Kidney (tissue), 13 donors: ENCODE measurements at regions not wholly inside any gene's neighbourhood (a gene's known extent, or its start where the extent isn't known, plus 50 kb on each side); places are given as distances from the start of the nearest gene placed in this dataset.
A peak's percentile ranks its signal among the peaks of the same experiment; 100 is the strongest.
"Not testable (repeated sequence)": the region's sequence is repeated elsewhere in the genome, so short reads cannot be mapped to it uniquely, and the experiment has no call there.

Experiments used
- DNase-seq, 5 donors: peaks; one replicate each; pipeline ENCODE4 v3.0.0-alpha.2; 2013 to 2020
- FAIRE-seq: peaks from 2 replicates; lab custom pipeline; 2012; peaks lifted over from hg19 to GRCh38; lab: Jason Lieb, UNC
- H3K27ac ChIP-seq, 2 donors: one replicate each; pipeline ENCODE4 v1.7.0; 2013; ENCODE audit warnings: low read depth in 2 of 2, low read length in 2 of 2, inconsistent platforms in 1 of 2
- H3K27me3 ChIP-seq: one replicate; pipeline ENCODE4 v1.7.1; 2013; ENCODE audit warnings: low read length, inconsistent platforms; ENCODE audit not compliant: control insufficient read depth, insufficient read depth
- H3K36me3 ChIP-seq, 3 donors: one replicate each; pipeline versions ENCODE4 v1.7.0 to v1.7.1; 2013; ENCODE audit warnings: low read length in 3 of 3, control low read depth in 1 of 3, inconsistent platforms in 1 of 3; ENCODE audit not compliant: insufficient read depth in 3 of 3, control insufficient read depth in 2 of 3
- H3K4me1 ChIP-seq, 3 donors: one replicate each; pipeline versions ENCODE4 v1.7.0 to v1.7.1; 2013; ENCODE audit warnings: low read length in 3 of 3, inconsistent platforms in 1 of 3, low read depth in 1 of 3; ENCODE audit not compliant: control insufficient read depth in 2 of 3, insufficient read depth in 2 of 3
- H3K4me3 ChIP-seq, 3 donors: one replicate each; pipeline versions ENCODE4 v1.7.0 to v1.8.1; 2013; ENCODE audit warnings: low read length in 3 of 3, control low read depth in 1 of 3, inconsistent platforms in 1 of 3
- H3K9ac ChIP-seq, 3 donors: one replicate each; pipeline versions ENCODE4 v1.7.0 to v1.7.1; 2013; ENCODE audit warnings: low read length in 3 of 3, control low read depth in 1 of 3, inconsistent platforms in 1 of 3
- H3K9me3 ChIP-seq, 3 donors: one replicate each; pipeline versions ENCODE4 v1.7.0 to v1.7.1; 2013; ENCODE audit warnings: low read length in 3 of 3, control low read depth in 1 of 3, inconsistent platforms in 1 of 3; ENCODE audit not compliant: control insufficient read depth in 2 of 3, insufficient read depth in 1 of 3
- CTCF ChIP-seq: IDR thresholded peaks from 3 replicates; pipeline ENCODE4 v1.5.1; 2012; ENCODE audit warnings: mild to moderate bottlenecking, moderate library complexity, borderline replicate concordance; ENCODE audit not compliant: insufficient read depth; ENCODE audit errors: extremely low read depth
- intact Hi-C: fragments of 100-400 bp; cut with DNase I; formaldehyde crosslinking; loops from one replicate; pipeline ENCODE4 v1.11.1; 2022
- donor health status: control.
- donor health status: control.
- donor health status: control.
- donor health status: control.
- donor health status: control.
- donor health status: DM: yes; HTN: yes; CAD: no.
- donor health status: Normal renal cell carcinoma (clear cell type).

- Histone ChIP-seq H3K9me3 (no peaks in the 10 kb centered on the region), H3K36me3 (no peaks in the 10 kb centered on the region), H3K27ac (no peak overlapping the region), H3K9ac (no peak overlapping the region), H3K4me1 (no peaks in the 10 kb centered on the region), H3K27me3 (no peaks in the 10 kb centered on the region), H3K4me3 (no peak overlapping the region)
- intact Hi-C loops, result no loop called here
- DNase-seq, result peak in 1 of 5 donors; percentile 44
- no peak for FAIRE-seq
- no peak for TF ChIP-seq CTCF
These were observed 391.6 kb downstream of the TMEM121 start for GRCh38 chr14:105917933-105918436.

- Histone ChIP-seq H3K4me3 (no peak overlapping the region), H3K27ac (no peak overlapping the region), H3K36me3 (no peaks in the 10 kb centered on the region), H3K27me3 (no peaks in the 10 kb centered on the region), H3K4me1 (no peaks in the 10 kb centered on the region), H3K9ac (no peak overlapping the region), H3K9me3 (no peaks in the 10 kb centered on the region)
- peak in 1 of 5 donors; percentile 51 for DNase-seq
- intact Hi-C loops, result no loop called here
- FAIRE-seq, result no peak
- no peak for TF ChIP-seq CTCF
These were observed 392.3 kb downstream of the TMEM121 start for GRCh38 chr14:105918496-105919262.

- Histone ChIP-seq H3K36me3 (no peaks in the 10 kb centered on the region), H3K27ac (no peak overlapping the region), H3K4me3 (no peak overlapping the region), H3K4me1 (no peaks in the 10 kb centered on the region), H3K9ac (no peak overlapping the region), H3K27me3 (no peaks in the 10 kb centered on the region), H3K9me3 (no peaks in the 10 kb centered on the region)
- DNase-seq (peak in 2 of 5 donors; percentile 11 to 48), FAIRE-seq (no peak)
- TF ChIP-seq CTCF, result no peak
- intact Hi-C loops, result no loop called here
These were observed 393.2 kb downstream of the TMEM121 start for GRCh38 chr14:105919458-105920150.

- H3K36me3 ChIP-seq, H3K9me3 ChIP-seq, H3K4me1 ChIP-seq, H3K4me3 ChIP-seq, DNase-seq, H3K27ac ChIP-seq, intact Hi-C loops, H3K27me3 ChIP-seq, FAIRE-seq, H3K9ac ChIP-seq: not testable (repeated sequence)
These were observed 393.8 kb downstream of the TMEM121 start for GRCh38 chr14:105920151-105920700.

- H3K4me3 ChIP-seq, H3K27me3 ChIP-seq, H3K27ac ChIP-seq, intact Hi-C loops, H3K36me3 ChIP-seq, FAIRE-seq, H3K9me3 ChIP-seq, H3K9ac ChIP-seq, H3K4me1 ChIP-seq: not testable (repeated sequence)
- peak in 2 of 5 donors; percentile 8 to 60 for DNase-seq
These were observed 394.7 kb downstream of the TMEM121 start for GRCh38 chr14:105920803-105921755.
